HG02938 (cell line): ENCODE measurements at regions not wholly inside any gene's neighbourhood (a gene's known extent, or its start where the extent isn't known, plus 50 kb on each side); places are given as distances from the start of the nearest gene placed in this dataset.
A peak's percentile ranks its signal among the peaks of the same experiment; 100 is the strongest.
"Not testable (repeated sequence)": the region's sequence is repeated elsewhere in the genome, so short reads cannot be mapped to it uniquely, and the experiment has no call there.

ENCODE experiments used
- ATAC-seq: cut with Tn5 transposase; IDR thresholded peaks from one replicate; pipeline ENCODE4 v1.9.1; 2021; ENCODE audit warnings: mild to moderate bottlenecking, moderate library complexity; ENCODE audit not compliant: unreplicated experiment

GRCh38 chr7:114802632-114803031 lies 119.3 kb upstream of the MDFIC start:
- no peak for ATAC-seq

GRCh38 chr7:114806590-114807162 lies 115.2 kb upstream of the MDFIC start:
- ATAC-seq = no peak

- ATAC-seq = no peak
These were observed 109.3 kb upstream of the MDFIC start for GRCh38 chr7:114812570-114812969.

GRCh38 chr7:114813624-114814023 lies 108.3 kb upstream of the MDFIC start:
- no peak for ATAC-seq

DNA sequence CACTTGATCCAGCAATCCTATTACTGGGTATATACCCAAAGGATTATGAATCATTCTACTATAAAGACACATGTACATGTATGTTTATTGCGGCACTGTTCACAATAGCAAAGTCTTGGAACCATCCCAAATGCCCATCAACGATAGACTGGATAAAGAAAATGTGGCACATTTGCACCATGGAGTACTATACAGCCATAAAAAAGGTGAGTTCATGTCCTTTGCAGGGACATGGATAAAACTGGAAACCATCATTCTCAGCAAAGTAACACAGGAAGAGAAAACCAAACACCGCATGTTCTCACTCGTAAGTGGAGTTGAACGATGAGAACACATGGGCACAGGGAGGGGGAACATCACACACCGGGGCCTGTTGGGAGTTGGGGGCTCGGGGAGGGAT lies 104.9 kb upstream of the MDFIC start:
- not testable (repeated sequence) for ATAC-seq

DNA sequence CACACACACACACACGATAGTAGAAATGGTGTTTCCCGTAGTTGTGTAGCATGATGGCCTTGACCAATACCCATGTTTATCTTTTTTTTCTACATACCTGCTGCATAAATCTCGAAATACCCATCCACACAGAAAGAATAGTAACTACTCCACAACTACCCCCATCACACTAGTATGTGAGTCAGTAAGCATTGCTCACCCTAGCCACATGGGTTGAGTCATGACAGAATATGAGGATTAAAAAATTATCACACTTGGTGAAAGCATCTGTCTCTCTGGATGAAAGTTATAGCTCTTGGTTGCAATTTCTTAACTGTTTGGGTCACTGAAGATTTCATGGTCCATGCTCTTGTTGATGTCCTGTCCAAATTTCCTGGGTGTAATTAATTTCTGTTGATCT lies 103.4 kb upstream of the MDFIC start:
- ATAC-seq = no peak

DNA sequence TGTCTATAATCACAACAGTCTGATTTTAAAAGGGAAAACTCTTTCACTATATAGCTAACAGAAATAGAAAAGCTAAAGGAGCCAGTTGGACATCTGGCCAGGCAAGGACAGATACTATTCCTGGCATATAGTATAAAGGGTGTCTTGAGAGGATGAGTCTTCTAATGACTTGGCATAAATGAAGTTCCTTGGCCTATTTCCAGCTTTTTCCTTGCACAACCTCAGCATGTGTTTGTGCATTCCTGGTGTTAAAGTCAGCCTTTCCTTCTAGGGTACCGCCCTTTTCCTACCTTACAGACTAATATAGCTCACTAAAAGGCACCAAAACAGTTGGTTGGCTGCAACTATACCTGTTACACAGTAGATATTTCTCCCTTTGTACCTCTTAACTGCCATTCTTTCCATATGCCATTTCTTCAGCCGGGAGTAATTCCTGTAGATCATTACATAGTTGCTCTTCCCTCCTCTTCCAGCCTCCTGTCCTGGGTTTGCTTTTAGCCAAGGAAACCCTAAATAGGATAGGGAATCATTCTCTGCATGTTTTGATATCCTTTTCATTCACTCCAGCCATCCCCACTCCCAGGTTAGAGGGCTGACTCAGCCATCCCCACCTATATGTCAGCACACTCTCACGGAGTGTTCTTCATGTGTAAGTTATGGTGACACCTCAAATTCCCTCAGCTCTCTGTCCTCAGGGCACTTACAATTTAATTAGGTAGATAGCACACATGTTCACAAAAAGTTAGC lies 102.1 kb upstream of the MDFIC start:
- ATAC-seq = no peak

GRCh38 chr7:114821030-114821900 lies 100.6 kb upstream of the MDFIC start:
- ATAC-seq = no peak

DNA sequence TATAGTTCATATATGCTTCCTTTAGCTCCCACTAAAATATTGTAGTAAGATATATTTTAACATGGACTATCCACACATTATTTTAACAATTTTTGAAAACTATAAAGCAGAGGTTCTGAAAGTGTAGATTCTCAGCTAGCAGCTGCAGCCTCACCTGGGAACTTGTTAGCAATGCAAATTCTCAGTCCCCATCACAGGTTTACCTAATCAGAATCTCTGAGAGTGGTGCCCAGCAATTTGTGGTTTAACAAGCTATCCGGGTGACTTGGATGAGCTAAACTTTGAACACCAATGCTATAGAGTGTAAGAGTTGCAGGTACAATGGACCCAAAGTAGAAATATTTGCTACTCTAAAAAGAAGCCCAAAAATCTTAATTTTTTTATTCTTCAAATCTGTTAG lies 99.8 kb upstream of the MDFIC start:
- no peak for ATAC-seq

DNA sequence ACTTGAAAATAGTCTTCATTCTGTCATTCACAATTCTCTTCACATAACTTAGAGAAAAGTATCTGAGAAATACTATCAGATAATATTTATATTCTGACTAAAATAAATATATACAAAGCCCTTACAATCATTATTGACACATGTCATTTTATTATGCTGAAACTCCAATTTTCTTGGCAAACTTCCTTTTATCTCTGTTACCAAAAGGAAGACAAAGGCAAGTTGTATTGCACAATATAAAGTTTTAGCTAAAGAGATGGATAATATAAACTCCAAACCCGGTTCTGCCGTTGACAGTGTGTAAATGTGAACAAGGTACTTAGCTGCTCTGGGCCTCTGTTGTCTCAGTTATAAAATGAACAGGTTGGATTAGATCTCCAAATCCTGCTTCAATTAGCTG lies 99.0 kb upstream of the MDFIC start:
- ATAC-seq = no peak

GRCh38 chr7:114823290-114823689 lies 98.6 kb upstream of the MDFIC start:
- ATAC-seq = no peak

- no peak for ATAC-seq
These were observed 96.4 kb upstream of the MDFIC start for GRCh38 chr7:114825423-114825951.

DNA sequence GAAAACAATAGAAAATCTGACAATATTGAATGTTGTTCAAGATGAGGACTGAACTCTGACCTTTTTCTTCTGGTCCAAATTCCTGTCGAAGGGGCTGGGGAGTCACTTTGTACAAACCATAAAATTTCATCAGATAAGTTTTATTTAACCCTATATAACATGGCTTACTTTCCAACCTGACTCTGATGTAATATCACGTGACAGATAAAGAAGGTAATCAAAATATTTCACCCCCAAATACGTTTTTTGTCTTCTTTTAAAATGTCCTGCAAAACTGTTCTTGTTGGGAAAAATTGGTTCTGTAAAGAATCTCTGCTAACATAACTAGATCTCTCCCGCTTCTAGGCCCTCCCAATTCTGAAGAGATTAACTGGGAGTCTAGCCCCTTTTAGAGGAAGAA lies 90.9 kb upstream of the MDFIC start:
- ATAC-seq = no peak

DNA sequence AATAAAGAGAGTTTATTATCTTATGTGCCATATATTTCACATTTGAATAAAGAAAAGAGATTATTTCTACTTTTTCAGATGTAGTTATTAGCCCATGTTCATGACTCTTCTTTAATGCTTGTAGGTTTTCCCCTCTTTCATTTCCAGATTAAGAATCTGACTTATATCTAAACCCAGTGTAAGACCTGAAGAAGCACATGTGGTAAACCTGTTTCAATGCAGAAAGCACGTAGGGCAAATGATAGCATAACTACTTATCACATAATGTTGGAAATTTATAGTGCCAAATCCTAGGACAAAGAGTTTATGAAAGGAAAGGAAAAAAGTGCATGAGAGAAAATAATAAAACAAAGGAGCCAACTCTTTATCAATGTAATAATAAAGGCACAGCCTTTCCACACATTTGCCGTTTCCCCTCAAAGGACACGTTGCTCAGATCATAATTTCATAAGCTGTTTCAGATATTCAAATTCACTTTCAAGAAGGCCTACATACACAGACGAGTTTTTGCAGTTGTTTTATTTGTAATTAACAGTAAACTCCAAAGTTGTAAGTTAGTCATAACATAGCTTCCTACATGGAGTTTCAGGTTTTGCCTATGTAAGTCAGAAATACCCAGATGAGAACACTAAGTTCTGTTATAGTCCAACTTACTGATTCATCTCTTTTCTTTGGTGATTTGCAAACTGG lies 88.8 kb upstream of the MDFIC start:
- peak; percentile 95 for ATAC-seq

DNA sequence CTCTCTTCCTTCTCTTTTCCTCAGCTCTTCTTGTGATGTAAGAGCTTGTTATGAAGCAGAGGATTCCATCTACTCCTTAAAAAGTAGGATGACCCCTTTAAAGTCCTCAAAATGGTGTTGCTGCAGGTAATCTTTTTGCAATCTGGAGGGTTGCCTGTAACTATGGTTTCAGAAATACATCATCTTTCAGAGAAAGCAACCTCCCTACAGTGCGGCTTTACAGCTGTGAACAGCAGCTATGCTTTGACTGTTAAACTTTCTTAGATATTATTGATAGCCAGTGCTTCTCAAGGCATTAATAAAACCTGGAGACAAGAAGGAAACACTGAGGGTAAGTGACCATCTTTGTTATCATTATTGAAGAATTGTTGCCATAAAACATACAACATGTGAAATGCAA lies 86.6 kb upstream of the MDFIC start:
- ATAC-seq = no peak

- no peak for ATAC-seq
These were observed 86.0 kb upstream of the MDFIC start for GRCh38 chr7:114835861-114836260.

GRCh38 chr7:114842551-114843065 lies 79.3 kb upstream of the MDFIC start:
- no peak for ATAC-seq

DNA sequence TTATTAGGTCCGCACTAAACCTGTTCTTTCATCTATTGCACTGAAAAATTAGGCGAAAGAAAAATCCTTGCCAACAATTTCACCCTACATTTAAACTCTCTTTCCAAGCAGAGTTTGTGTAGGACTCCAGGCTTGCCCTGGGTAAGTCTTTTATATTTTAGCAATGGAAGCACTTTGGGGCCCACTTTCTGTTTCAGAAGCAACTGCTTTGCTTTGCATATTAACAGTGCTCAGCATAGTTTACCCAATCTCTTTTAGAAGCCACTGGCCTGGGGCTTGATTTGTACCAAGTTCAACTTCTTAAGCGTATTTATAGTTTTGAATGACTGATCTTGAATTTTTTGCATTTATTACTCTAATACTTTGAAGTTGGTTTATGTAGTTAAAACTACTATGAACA lies 78.8 kb upstream of the MDFIC start:
- peak; percentile 62 for ATAC-seq

DNA sequence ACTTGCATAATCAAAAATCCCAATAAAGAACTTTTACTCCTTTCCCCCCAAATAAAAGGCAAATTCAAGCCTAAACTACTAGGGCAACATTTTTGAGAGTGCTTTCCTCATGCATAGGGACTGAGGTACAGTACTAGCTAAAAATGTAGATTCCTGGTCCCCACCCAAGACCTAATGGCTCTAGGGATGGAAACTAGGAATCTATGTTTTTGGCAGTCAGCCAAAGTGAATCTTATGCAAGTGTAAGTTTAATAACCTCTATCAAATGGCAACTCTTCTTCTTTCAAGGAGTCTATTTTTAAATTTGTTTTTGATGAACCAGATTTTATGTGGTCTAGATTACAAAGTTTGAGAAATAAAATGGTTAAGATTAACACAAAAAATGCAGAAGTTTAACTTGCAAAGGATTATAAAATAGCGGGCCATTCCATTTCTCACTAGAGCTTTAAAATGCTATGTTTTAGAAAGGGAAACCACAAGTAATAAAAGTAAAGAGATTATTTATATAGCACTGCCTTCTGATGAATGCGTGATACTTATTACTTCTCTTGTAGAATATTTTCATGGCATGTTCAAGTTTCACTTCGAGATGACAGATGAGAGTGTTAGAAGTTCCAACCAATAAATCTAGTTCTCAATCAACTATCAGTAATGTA lies 70.4 kb upstream of the MDFIC start:
- ATAC-seq = no peak

- no peak for ATAC-seq
These were observed 69.6 kb upstream of the MDFIC start for GRCh38 chr7:114852293-114852692.
